ENCODE measurements at regions not wholly inside any gene's neighbourhood (a gene's known extent, or its start where the extent isn't known, plus 50 kb on each side); places are given as distances from the start of the nearest gene placed in this dataset.

GRCh38 chr4:106496061-106496460 lies 127.5 kb upstream of the GIMD1 start:
- DNase-seq (no peak), ATAC-seq (ENCODE audit: low FRiP score in 2 of 2) (no peak)
- no peak overlapping the region for H3K27ac ChIP-seq
- no peak overlapping the region for H3K4me3 ChIP-seq
- no peaks in the 10 kb centered on the region for H3K27me3 ChIP-seq
- no peaks in the 10 kb centered on the region for H3K9me3 ChIP-seq
- no peaks in the 10 kb centered on the region for H3K4me1 ChIP-seq
- TF ChIP-seq EP300 (IDR thresholded peaks at IDR 0.05) (no peak), POLR2A (IDR thresholded peaks at IDR 0.05) (no peak), POLR2AphosphoS5 (IDR thresholded peaks at IDR 0.05) (no peak), CTCF (IDR thresholded peaks at IDR 0.05) (no peak)
- H3K36me3 ChIP-seq = no peaks in the 10 kb centered on the region

- Histone ChIP-seq H3K4me3 (no peak overlapping the region), H3K4me1 (no peaks in the 10 kb centered on the region), H3K27ac (no peak overlapping the region), H3K36me3 (no peaks in the 10 kb centered on the region), H3K9me3 (no peaks in the 10 kb centered on the region), H3K27me3 (no peaks in the 10 kb centered on the region)
- TF ChIP-seq CTCF (IDR thresholded peaks at IDR 0.05) = no peak
- TF ChIP-seq EP300 (IDR thresholded peaks at IDR 0.05) = no peak
- TF ChIP-seq POLR2A (IDR thresholded peaks at IDR 0.05) = no peak
- TF ChIP-seq POLR2AphosphoS5 (IDR thresholded peaks at IDR 0.05) = no peak
- 84 to 85% methylated on average over 5 of the region's 5 CpGs for WGBS, 2 donors
- DNase-seq (no peak), ATAC-seq (ENCODE audit: low FRiP score in 2 of 2) (no peak)
Observed at GRCh38 chr4:106495476-106495875, 126.9 kb upstream of the GIMD1 start.

- DNase-seq (no peak), ATAC-seq (ENCODE audit: low FRiP score in 2 of 2) (no peak)
- no peak for TF ChIP-seq POLR2AphosphoS5 (IDR thresholded peaks at IDR 0.05)
- TF ChIP-seq POLR2A (IDR thresholded peaks at IDR 0.05) = no peak
- no peak for TF ChIP-seq EP300 (IDR thresholded peaks at IDR 0.05)
- TF ChIP-seq CTCF (IDR thresholded peaks at IDR 0.05) = no peak
- Histone ChIP-seq H3K4me1 (no peaks in the 10 kb centered on the region), H3K27ac (no peak overlapping the region), H3K36me3 (no peaks in the 10 kb centered on the region), H3K4me3 (no peak overlapping the region), H3K27me3 (no peaks in the 10 kb centered on the region), H3K9me3 (no peaks in the 10 kb centered on the region)
- 88 to 89% methylated on average over 1 of the region's 1 CpG for WGBS, 2 donors
Observed at GRCh38 chr4:106494066-106494465, 125.5 kb upstream of the GIMD1 start.

GRCh38 chr4:106493086-106493485 lies 124.5 kb upstream of the GIMD1 start:
- H3K27ac ChIP-seq = no peak overlapping the region
- DNase-seq (no peak), ATAC-seq (ENCODE audit: low FRiP score in 2 of 2) (no peak)
- no peak overlapping the region for H3K4me3 ChIP-seq
- TF ChIP-seq POLR2A (IDR thresholded peaks at IDR 0.05) (no peak), EP300 (IDR thresholded peaks at IDR 0.05) (no peak), POLR2AphosphoS5 (IDR thresholded peaks at IDR 0.05) (no peak), CTCF (IDR thresholded peaks at IDR 0.05) (no peak)
- no peaks in the 10 kb centered on the region for H3K27me3 ChIP-seq
- no peaks in the 10 kb centered on the region for H3K9me3 ChIP-seq
- no peaks in the 10 kb centered on the region for H3K36me3 ChIP-seq
- H3K4me1 ChIP-seq = no peaks in the 10 kb centered on the region

- DNase-seq = no peak
- no peaks in the 10 kb centered on the region for H3K27me3 ChIP-seq
- H3K9me3 ChIP-seq = no peaks in the 10 kb centered on the region
- H3K36me3 ChIP-seq = no peaks in the 10 kb centered on the region
- no peak overlapping the region for H3K4me3 ChIP-seq
- 59 to 65% methylated on average over 2 of the region's 2 CpGs for whole genome bisulfite sequencing, 2 donors
- no peak for TF ChIP-seq EP300 (IDR thresholded peaks at IDR 0.05)
- no peak for TF ChIP-seq POLR2AphosphoS5 (IDR thresholded peaks at IDR 0.05)
- TF ChIP-seq POLR2A (IDR thresholded peaks at IDR 0.05) = no peak
- TF ChIP-seq CTCF (IDR thresholded peaks at IDR 0.05) = no peak
- no peak overlapping the region for H3K27ac ChIP-seq
- ATAC-seq (ENCODE audit: low FRiP score in 2 of 2) = no peak
- no peaks in the 10 kb centered on the region for H3K4me1 ChIP-seq
Observed at GRCh38 chr4:106486533-106486932, 118.0 kb upstream of the GIMD1 start.

Measured in upper lobe of left lung (tissue), 6 donors.